Testis (tissue), 2 donors: ENCODE measurements at regions not wholly inside any gene's neighbourhood (a gene's known extent, or its start where the extent isn't known, plus 50 kb on each side); places are given as distances from the start of the nearest gene placed in this dataset.

Experiments
- CTCF ChIP-seq, 3 experiments: fragments of 450-650 bp in 2 of 3; fragments of 200-600 bp in 1 of 3; sonication (generic) in 1 of 3; IDR thresholded peaks; one replicate each; pipeline ENCODE4 v1.5.1; 2016 to 2019; ENCODE audit warnings: antibody characterized with exemption in 3 of 3, mild to moderate bottlenecking in 2 of 3, moderate library complexity in 1 of 3
- POLR2A ChIP-seq: fragments of 450-650 bp; IDR thresholded peaks from one replicate; pipeline ENCODE4 v1.6.1; 2017; ENCODE audit warnings: antibody characterized with exemption, mild to moderate bottlenecking, moderate library complexity

- TF ChIP-seq CTCF (IDR thresholded peaks at IDR 0.05), result no peak
- no peak for TF ChIP-seq POLR2A
Observed at GRCh38 chr1:8230292-8230621, 87.7 kb upstream of the SLC45A1 start.
